ENCODE measurements at regions not wholly inside any gene's neighbourhood (a gene's known extent, or its start where the extent isn't known, plus 50 kb on each side); places are given as distances from the start of the nearest gene placed in this dataset.

DNA sequence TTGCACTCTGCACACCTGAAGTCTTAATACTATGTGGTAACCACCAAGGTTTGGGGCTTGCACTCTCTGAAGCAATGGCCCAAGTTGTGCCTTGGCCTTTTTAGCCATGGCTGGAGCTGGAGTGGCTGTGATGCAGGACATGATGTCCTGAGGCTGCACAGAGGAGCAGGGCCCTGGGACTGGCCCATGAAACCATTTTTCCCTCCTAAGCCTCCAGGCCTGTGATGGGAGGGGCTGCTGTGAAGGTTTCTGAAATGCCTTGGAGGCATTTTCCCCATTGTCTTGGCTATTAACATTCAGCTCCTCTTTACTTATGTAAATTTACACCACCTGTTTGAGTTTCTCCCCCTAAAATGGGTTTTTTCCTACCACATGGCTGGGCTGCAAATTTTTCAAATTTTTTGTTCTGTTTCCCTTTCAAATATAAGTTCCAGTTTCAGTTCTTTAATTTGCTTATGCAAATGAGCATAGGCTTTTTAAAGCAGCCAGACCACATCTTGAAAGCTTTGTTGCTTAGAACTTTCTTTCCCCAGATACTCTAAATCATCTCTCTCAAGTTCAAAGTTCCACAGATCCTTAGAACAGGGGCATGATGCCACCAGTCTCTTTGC, 237.4 kb upstream of the DMAC1 start:
- H3K4ac ChIP-seq (ENCODE audit: low read depth, low read length) = no peak overlapping the region
- H2BK15ac ChIP-seq (ENCODE audit: low read depth, low read length) = no peak overlapping the region
- no peak overlapping the region for H2BK12ac ChIP-seq (ENCODE audit: insufficient read length, low read depth, low read length)
- Mint-ChIP-seq H3K4me3 (no peak overlapping the region), H3K4me1 (no peaks in the 10 kb centered on the region), H3K9me3 (peaks cover 36 to 40% of the 10 kb centered on the region in 2 experiments), H3K27ac (no peak overlapping the region), H3K27me3 (ENCODE audit: low read depth) (no peaks in the 10 kb centered on the region), H3K36me3 (ENCODE audit: insufficient read depth in 1 of 3, low read depth in 3 of 3) (peaks cover 11 to 23% (median 16%) of the 10 kb centered on the region in 3 experiments)
- H3K4me2 ChIP-seq (ENCODE audit: insufficient read depth, insufficient read length, low read length) = no peak overlapping the region
- H2BK20ac ChIP-seq (ENCODE audit: low read depth, low read length, poor library complexity, severe bottlenecking) = no peak overlapping the region
- H4K5ac ChIP-seq (ENCODE audit: insufficient read length, low read depth, low read length) = no peak overlapping the region
- no peak overlapping the region for H4K91ac ChIP-seq (ENCODE audit: insufficient read length, low read depth, low read length)
- no peak overlapping the region for H2AFZ ChIP-seq (ENCODE audit: low read length)
- no peaks in the 10 kb centered on the region for H3K4me1 ChIP-seq (ENCODE audit: insufficient read depth, low read length)
- H3K9ac ChIP-seq (ENCODE audit: extremely low read depth, insufficient read length, low read length) = no peak overlapping the region
- no peak overlapping the region for H3K23ac ChIP-seq (ENCODE audit: insufficient read length, low read depth, low read length)
- no peak overlapping the region for H3T11ph ChIP-seq (ENCODE audit: low read length)
- no peak overlapping the region for H2BK5ac ChIP-seq (ENCODE audit: insufficient read length, low read length)
- no peaks in the 10 kb centered on the region for H3K27me3 ChIP-seq (ENCODE audit: insufficient read depth, low read length)
- DNase-seq = no peak
- no peak overlapping the region for H4K8ac ChIP-seq (replicated peaks; ENCODE audit: insufficient read length, low read depth, low read length)
- no peak overlapping the region for H3K27ac ChIP-seq (ENCODE audit: insufficient read length, low read depth, low read length)
- no peak overlapping the region for H2BK120ac ChIP-seq (ENCODE audit: low read depth, low read length, poor library complexity, severe bottlenecking)
- no peak overlapping the region for H3K56ac ChIP-seq (ENCODE audit: insufficient read length, low read depth, low read length)
- no peaks in the 10 kb centered on the region for H3K23me2 ChIP-seq (ENCODE audit: insufficient read length, low read depth, low read length, poor library complexity, severe bottlenecking)
- TF ChIP-seq, protein P1, sequence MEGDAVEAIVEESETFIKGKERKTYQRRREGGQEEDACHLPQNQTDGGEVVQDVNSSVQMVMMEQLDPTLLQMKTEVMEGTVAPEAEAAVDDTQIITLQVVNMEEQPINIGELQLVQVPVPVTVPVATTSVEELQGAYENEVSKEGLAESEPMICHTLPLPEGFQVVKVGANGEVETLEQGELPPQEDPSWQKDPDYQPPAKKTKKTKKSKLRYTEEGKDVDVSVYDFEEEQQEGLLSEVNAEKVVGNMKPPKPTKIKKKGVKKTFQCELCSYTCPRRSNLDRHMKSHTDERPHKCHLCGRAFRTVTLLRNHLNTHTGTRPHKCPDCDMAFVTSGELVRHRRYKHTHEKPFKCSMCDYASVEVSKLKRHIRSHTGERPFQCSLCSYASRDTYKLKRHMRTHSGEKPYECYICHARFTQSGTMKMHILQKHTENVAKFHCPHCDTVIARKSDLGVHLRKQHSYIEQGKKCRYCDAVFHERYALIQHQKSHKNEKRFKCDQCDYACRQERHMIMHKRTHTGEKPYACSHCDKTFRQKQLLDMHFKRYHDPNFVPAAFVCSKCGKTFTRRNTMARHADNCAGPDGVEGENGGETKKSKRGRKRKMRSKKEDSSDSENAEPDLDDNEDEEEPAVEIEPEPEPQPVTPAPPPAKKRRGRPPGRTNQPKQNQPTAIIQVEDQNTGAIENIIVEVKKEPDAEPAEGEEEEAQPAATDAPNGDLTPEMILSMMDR (conservative IDR thresholded peaks at IDR 0.05) = no peak
- H3K14ac ChIP-seq (ENCODE audit: insufficient read depth, low read length) = no peak overlapping the region
- H3K79me2 ChIP-seq (ENCODE audit: insufficient read depth, low read length) = no peaks in the 10 kb centered on the region
- H3K9me3 ChIP-seq (ENCODE audit: control insufficient read depth, low read depth, low read length) = peaks cover 7% of the 10 kb centered on the region
- H3K18ac ChIP-seq (ENCODE audit: insufficient read length, low read depth, low read length) = no peak overlapping the region
- no peaks in the 10 kb centered on the region for H4K20me1 ChIP-seq (ENCODE audit: control insufficient read depth, insufficient read depth, insufficient read length)
- no peaks in the 10 kb centered on the region for H3K79me1 ChIP-seq (ENCODE audit: insufficient read depth, low read depth, low read length, poor library complexity, severe bottlenecking)
- H2AK5ac ChIP-seq (ENCODE audit: insufficient read length, low read length) = no peak overlapping the region

Data from H9 (cell line).